ENCODE measurements at regions not wholly inside any gene's neighbourhood (a gene's known extent, or its start where the extent isn't known, plus 50 kb on each side); places are given as distances from the start of the nearest gene placed in this dataset.
A peak's percentile ranks its signal among the peaks of the same experiment; 100 is the strongest.
"Not testable (repeated sequence)": the region's sequence is repeated elsewhere in the genome, so short reads cannot be mapped to it uniquely, and the experiment has no call there.

DNA sequence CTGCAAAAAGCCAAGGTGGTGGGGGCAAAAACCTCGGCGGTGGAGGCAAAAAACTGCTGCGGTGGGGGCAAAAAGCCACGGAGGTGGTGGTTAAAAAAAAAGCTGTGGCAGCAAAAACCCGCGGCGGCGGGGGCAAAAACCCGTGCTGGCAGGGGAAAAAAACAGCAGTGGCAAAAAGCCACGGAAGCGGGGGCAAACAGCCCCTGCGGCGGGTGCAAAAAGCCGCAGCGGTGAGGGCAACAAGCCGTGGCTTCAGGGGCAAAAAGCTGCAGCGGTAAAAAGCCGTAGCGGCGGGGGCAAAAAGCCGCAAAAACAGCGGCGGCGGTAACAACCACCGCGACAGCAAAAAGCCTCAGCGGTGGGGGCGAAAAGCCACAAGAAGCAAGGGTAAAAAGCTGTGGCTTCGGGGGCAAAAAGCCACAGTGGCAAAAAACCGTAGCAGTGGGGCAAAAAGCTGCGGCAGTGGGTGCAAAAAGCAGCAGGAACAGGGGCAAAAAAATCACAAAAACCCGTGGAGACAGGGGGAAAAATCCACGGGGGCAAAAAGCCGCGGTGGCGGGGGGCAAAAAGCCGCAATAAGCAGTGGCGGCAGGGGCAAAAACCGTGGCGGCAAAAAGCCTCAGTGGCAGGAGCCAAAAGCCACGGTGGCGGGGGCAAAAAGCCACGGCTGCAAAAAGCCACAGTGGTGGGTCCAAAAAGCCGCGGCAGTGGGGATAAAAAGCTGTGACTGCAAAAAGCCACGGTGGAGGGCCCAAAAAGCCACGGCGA, 193.7 kb downstream of the SHCBP1 start:
- Mint-ChIP-seq H3K9me3 (ENCODE audit: low read depth) (peaks cover 41% of the 10 kb centered on the region), H3K4me3 (ENCODE audit: low read depth) (no peak overlapping the region), H3K4me1 (ENCODE audit: low read depth) (no peaks in the 10 kb centered on the region), H3K27ac (no peak overlapping the region), H3K36me3 (ENCODE audit: insufficient read depth) (peaks cover 4% of the 10 kb centered on the region), H3K27me3 (no peaks in the 10 kb centered on the region)
- TF ChIP-seq, protein P1, sequence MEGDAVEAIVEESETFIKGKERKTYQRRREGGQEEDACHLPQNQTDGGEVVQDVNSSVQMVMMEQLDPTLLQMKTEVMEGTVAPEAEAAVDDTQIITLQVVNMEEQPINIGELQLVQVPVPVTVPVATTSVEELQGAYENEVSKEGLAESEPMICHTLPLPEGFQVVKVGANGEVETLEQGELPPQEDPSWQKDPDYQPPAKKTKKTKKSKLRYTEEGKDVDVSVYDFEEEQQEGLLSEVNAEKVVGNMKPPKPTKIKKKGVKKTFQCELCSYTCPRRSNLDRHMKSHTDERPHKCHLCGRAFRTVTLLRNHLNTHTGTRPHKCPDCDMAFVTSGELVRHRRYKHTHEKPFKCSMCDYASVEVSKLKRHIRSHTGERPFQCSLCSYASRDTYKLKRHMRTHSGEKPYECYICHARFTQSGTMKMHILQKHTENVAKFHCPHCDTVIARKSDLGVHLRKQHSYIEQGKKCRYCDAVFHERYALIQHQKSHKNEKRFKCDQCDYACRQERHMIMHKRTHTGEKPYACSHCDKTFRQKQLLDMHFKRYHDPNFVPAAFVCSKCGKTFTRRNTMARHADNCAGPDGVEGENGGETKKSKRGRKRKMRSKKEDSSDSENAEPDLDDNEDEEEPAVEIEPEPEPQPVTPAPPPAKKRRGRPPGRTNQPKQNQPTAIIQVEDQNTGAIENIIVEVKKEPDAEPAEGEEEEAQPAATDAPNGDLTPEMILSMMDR (IDR thresholded peaks at IDR 0.05; ENCODE audit: unreplicated experiment), result no peak
- DNase-seq (ENCODE audit: low spot score, unreplicated experiment), result no peak

DNA sequence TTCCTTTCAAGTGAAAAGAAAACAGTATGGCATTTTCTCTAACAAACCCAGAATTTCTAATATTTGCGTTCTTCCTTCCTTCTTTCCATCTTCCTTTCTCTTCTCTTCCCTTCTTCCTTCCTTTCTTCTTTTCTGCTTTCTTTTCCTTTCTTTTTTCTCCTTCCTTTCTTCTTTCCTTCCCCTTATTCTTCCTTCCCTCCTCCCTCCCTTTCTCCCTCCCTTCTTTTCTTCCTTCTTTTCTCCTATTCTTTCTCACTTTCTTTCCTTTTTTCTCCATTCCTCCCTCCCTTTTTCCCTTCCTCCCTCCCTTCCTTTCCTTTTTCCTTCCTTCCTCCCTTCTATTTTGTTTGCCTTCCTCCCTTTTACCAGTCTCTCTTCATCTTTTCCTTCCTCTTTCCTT, 194.8 kb downstream of the SHCBP1 start:
- no peak for DNase-seq (ENCODE audit: low spot score, unreplicated experiment)
- H3K36me3 Mint-ChIP-seq (ENCODE audit: insufficient read depth), result peaks cover 4% of the 10 kb centered on the region
- H3K4me1 Mint-ChIP-seq (ENCODE audit: low read depth), result no peaks in the 10 kb centered on the region
- H3K27me3 Mint-ChIP-seq, result no peaks in the 10 kb centered on the region
- TF ChIP-seq, protein P1 (IDR thresholded peaks at IDR 0.05; ENCODE audit: unreplicated experiment), result no peak
- no peak overlapping the region for H3K4me3 Mint-ChIP-seq (ENCODE audit: low read depth)
- peaks cover 44% of the 10 kb centered on the region for H3K9me3 Mint-ChIP-seq (ENCODE audit: low read depth)
- H3K27ac Mint-ChIP-seq, result no peak overlapping the region

GRCh38 chr16:46404028-46404427, 217.2 kb downstream of the SHCBP1 start:
- H3K27me3 Mint-ChIP-seq, result no peaks in the 10 kb centered on the region
- peaks cover 29% of the 10 kb centered on the region for H3K9me3 Mint-ChIP-seq (ENCODE audit: low read depth)
- DNase-seq (ENCODE audit: low spot score, unreplicated experiment), result no peak
- TF ChIP-seq, protein P1 (IDR thresholded peaks at IDR 0.05; ENCODE audit: unreplicated experiment), result no peak
- no peak overlapping the region for H3K4me3 Mint-ChIP-seq (ENCODE audit: low read depth)
- no peak overlapping the region for H3K27ac Mint-ChIP-seq
- no peaks in the 10 kb centered on the region for H3K4me1 Mint-ChIP-seq (ENCODE audit: low read depth)
- peaks cover 17% of the 10 kb centered on the region for H3K36me3 Mint-ChIP-seq (ENCODE audit: insufficient read depth)

GRCh38 chr16:46398559-46398958, 222.6 kb downstream of the SHCBP1 start:
- H3K27ac Mint-ChIP-seq; H3K27me3 Mint-ChIP-seq; H3K4me1 Mint-ChIP-seq (ENCODE audit: low read depth); H3K9me3 Mint-ChIP-seq (ENCODE audit: low read depth); H3K4me3 Mint-ChIP-seq (ENCODE audit: low read depth): not testable (repeated sequence)
- DNase-seq (ENCODE audit: low spot score, unreplicated experiment), result peak; percentile 33
- H3K36me3 Mint-ChIP-seq (ENCODE audit: insufficient read depth), result peaks cover 10% of the 10 kb centered on the region

DNA sequence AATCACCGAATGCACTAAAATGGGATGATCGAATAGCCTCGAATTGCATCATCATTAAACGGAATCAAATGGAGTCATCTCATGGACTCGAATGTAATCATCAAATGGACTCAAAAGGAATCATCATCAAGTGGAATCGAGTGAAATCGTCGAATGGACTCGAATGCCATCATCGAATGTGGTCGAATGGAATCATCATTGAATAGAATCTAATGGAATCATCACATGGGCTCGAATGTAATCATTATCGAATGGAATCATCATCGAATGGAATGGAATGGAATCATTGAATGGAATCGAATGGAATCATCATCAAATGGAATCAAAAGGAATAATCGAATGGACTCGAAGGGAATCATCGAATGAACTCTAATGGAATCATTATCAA, 224.3 kb downstream of the SHCBP1 start:
- not testable (repeated sequence) for H3K27me3 Mint-ChIP-seq; H3K27ac Mint-ChIP-seq; H3K4me1 Mint-ChIP-seq (ENCODE audit: low read depth); H3K4me3 Mint-ChIP-seq (ENCODE audit: low read depth)
- H3K36me3 Mint-ChIP-seq (ENCODE audit: insufficient read depth), result peaks cover 13% of the 10 kb centered on the region
- H3K9me3 Mint-ChIP-seq (ENCODE audit: low read depth), result peaks cover 12% of the 10 kb centered on the region
- peak; percentile 14 for DNase-seq (ENCODE audit: low spot score, unreplicated experiment)

DNA sequence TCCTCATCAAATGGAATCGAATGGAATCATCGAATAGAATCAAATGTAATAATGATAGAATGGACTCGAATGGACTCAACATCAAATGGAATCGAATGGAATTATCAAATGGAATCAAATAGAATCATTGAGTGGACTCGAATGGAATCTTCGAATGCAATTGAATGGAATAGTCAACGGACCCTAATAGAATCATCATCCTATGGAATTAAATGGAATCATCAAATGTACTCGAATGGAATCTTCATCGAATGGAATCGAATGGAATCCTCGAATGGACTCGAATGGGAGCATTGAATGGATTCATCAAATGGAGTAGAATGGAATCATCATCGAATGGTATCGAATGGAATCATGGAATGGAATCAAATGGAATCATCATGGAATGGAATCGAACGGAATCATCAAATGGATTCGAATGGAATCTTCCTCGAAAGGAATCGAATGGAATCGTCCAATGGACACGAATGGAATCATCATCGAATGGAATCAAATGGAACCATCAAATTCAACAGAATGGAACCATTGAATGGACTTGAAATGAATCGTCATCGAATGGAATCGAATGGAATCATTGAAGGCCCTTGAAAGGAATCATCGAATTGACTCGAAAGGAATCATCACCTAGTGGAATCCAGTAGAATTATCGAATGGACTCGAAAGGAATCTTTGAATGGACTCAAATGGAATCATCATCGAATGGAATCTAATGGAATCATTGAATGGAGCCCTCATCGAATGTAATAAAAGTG, 224.9 kb downstream of the SHCBP1 start:
- Mint-ChIP-seq H3K9me3 (ENCODE audit: low read depth) (peaks cover 13% of the 10 kb centered on the region), H3K36me3 (ENCODE audit: insufficient read depth) (peaks cover 13% of the 10 kb centered on the region)
- not testable (repeated sequence) for H3K4me3 Mint-ChIP-seq (ENCODE audit: low read depth); H3K4me1 Mint-ChIP-seq (ENCODE audit: low read depth); H3K27ac Mint-ChIP-seq; H3K27me3 Mint-ChIP-seq
- peak; percentile 37 for DNase-seq (ENCODE audit: low spot score, unreplicated experiment)

DNA sequence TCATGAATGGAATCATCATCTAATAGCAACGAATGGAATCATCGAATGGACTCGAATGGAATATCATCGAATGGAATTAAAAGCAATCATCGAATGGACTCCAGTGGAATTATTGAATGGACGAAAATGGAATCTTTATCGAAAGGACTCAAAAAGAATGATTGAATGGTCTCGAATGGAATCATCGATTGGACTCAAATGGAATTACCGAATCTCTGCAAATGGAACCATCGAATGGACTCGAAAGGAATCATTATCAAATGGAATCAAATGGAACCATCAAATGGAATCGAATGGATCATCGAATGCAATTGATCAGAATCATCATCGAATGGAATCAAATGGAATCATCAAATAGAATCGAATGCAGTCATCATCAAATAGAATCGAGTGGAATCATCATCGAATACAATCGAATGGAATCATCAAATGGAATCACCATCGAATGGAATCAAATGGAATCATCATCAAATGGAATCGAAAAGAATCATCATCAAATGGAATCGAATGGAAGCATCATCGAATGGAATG, 225.7 kb downstream of the SHCBP1 start:
- H3K4me3 Mint-ChIP-seq (ENCODE audit: low read depth); H3K27me3 Mint-ChIP-seq; H3K4me1 Mint-ChIP-seq (ENCODE audit: low read depth): not testable (repeated sequence)
- peak overlapping the region; percentile 2 for H3K27ac Mint-ChIP-seq
- peaks cover 16% of the 10 kb centered on the region for H3K36me3 Mint-ChIP-seq (ENCODE audit: insufficient read depth)
- H3K9me3 Mint-ChIP-seq (ENCODE audit: low read depth), result peaks cover 17% of the 10 kb centered on the region
- DNase-seq (ENCODE audit: low spot score, unreplicated experiment), result peak; percentile 32

- not testable (repeated sequence) for DNase-seq (ENCODE audit: low spot score, unreplicated experiment); H3K27ac Mint-ChIP-seq; H3K4me3 Mint-ChIP-seq (ENCODE audit: low read depth); H3K4me1 Mint-ChIP-seq (ENCODE audit: low read depth); H3K27me3 Mint-ChIP-seq
- H3K36me3 Mint-ChIP-seq (ENCODE audit: insufficient read depth), result peaks cover 16% of the 10 kb centered on the region
- H3K9me3 Mint-ChIP-seq (ENCODE audit: low read depth), result peaks cover 17% of the 10 kb centered on the region
Observed at GRCh38 chr16:46394963-46395362, 226.2 kb downstream of the SHCBP1 start.

GRCh38 chr16:46394149-46394548, 227.0 kb downstream of the SHCBP1 start:
- H3K27ac Mint-ChIP-seq; DNase-seq (ENCODE audit: low spot score, unreplicated experiment); H3K27me3 Mint-ChIP-seq; H3K4me3 Mint-ChIP-seq (ENCODE audit: low read depth); H3K4me1 Mint-ChIP-seq (ENCODE audit: low read depth): not testable (repeated sequence)
- peaks cover 17% of the 10 kb centered on the region for H3K9me3 Mint-ChIP-seq (ENCODE audit: low read depth)
- H3K36me3 Mint-ChIP-seq (ENCODE audit: insufficient read depth), result peaks cover 16% of the 10 kb centered on the region

Measured in progenitor cell of endocrine pancreas (in vitro differentiated cells).